ENCODE measurements at regions not wholly inside any gene's neighbourhood (a gene's known extent, or its start where the extent isn't known, plus 50 kb on each side); places are given as distances from the start of the nearest gene placed in this dataset.

GRCh38 chr13:61136515-61136914 lies 279.1 kb downstream of the PCDH20 start:
- no peak for TF ChIP-seq CTCF (IDR thresholded peaks at IDR 0.05; ENCODE audit: borderline replicate concordance, control extremely low read depth, extremely low read depth, insufficient read depth, missing control alignments)
- in situ Hi-C loops (cut with MboI; ENCODE audit: low sequenced_read_pairs, unreplicated experiment), result no loop called here
- DNase-seq (ENCODE audit: low spot score), result no peak

GRCh38 chr13:61136093-61136492 lies 279.6 kb downstream of the PCDH20 start:
- in situ Hi-C loops (cut with MboI; ENCODE audit: low sequenced_read_pairs, unreplicated experiment), result no loop called here
- TF ChIP-seq CTCF (IDR thresholded peaks at IDR 0.05; ENCODE audit: borderline replicate concordance, control extremely low read depth, extremely low read depth, insufficient read depth, missing control alignments), result no peak
- no peak for DNase-seq (ENCODE audit: low spot score)

GRCh38 chr13:61135583-61135982 lies 280.1 kb downstream of the PCDH20 start:
- DNase-seq (ENCODE audit: low spot score), result no peak
- TF ChIP-seq CTCF (IDR thresholded peaks at IDR 0.05; ENCODE audit: borderline replicate concordance, control extremely low read depth, extremely low read depth, insufficient read depth, missing control alignments), result no peak
- in situ Hi-C loops (cut with MboI; ENCODE audit: low sequenced_read_pairs, unreplicated experiment), result no loop called here

- TF ChIP-seq CTCF (IDR thresholded peaks at IDR 0.05; ENCODE audit: borderline replicate concordance, control extremely low read depth, extremely low read depth, insufficient read depth, missing control alignments), result no peak
- in situ Hi-C loops (cut with MboI; ENCODE audit: low sequenced_read_pairs, unreplicated experiment), result no loop called here
- no peak for DNase-seq (ENCODE audit: low spot score)
Observed at GRCh38 chr13:61128850-61129645, 286.6 kb downstream of the PCDH20 start.

GRCh38 chr13:61123538-61124289 lies 291.9 kb downstream of the PCDH20 start:
- no peak for TF ChIP-seq CTCF (IDR thresholded peaks at IDR 0.05; ENCODE audit: borderline replicate concordance, control extremely low read depth, extremely low read depth, insufficient read depth, missing control alignments)
- in situ Hi-C loops (cut with MboI; ENCODE audit: low sequenced_read_pairs, unreplicated experiment), result no loop called here
- no peak for DNase-seq (ENCODE audit: low spot score)

- DNase-seq (ENCODE audit: low spot score), result no peak
- no peak for TF ChIP-seq CTCF (IDR thresholded peaks at IDR 0.05; ENCODE audit: borderline replicate concordance, control extremely low read depth, extremely low read depth, insufficient read depth, missing control alignments)
- in situ Hi-C loops (cut with MboI; ENCODE audit: low sequenced_read_pairs, unreplicated experiment), result no loop called here
Observed at GRCh38 chr13:61113140-61113658, 302.4 kb downstream of the PCDH20 start.

Measured in GM13976 (cell line).